CD4-positive, alpha-beta T cell treated with Interleukin-6 at 100 ng/mL for 8 hours (primary cell): ENCODE measurements at regions not wholly inside any gene's neighbourhood (a gene's known extent, or its start where the extent isn't known, plus 50 kb on each side); places are given as distances from the start of the nearest gene placed in this dataset.
A peak's percentile ranks its signal among the peaks of the same experiment; 100 is the strongest.
"Not testable (repeated sequence)": the region's sequence is repeated elsewhere in the genome, so short reads cannot be mapped to it uniquely, and the experiment has no call there.

Source experiments
- DNase-seq: peaks from one replicate; pipeline ENCODE4 v3.0.0-alpha.2; 2020; ENCODE audit warnings: mixed read lengths, low spot score

DNA sequence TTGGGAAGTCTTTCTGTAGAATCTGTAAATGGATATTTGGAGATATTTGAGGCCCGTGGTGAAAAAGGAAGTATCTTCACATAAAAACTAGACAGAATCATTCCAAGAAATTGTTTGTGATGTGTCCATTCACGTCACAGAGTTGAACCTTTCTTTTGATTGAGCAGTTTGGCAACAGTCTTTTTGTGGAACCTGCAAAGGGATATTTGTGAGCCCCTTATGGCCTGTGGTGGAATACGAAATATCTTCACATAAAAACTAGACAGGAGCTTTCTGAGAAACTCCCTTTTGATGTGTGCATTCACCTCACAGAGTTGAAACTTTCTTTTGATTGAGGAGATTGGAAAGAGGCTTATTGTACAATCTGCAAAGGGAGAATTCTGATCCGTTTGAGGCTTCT, 2980.4 kb downstream of the TUBA3C start:
- not testable (repeated sequence) for DNase-seq

DNA sequence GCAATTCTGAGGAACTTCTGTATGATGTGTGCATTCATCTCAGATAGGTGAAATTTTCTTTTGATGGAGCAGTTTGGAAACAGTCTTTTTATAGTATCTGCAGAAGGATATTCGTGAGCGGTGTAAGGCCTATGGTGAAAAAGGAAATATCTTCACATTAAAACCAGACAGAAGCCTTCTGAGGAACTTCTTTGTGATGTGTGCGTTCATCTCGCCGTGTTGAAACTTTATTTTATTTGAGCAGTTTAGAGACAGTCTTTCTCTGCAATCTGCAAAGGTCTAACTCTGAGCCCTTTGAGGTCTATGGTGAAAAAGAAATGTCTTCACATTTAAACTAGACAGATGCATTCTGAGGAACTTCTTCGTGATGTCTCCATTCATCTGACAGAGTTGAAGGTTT, 3021.0 kb downstream of the TUBA3C start:
- not testable (repeated sequence) for DNase-seq

DNA sequence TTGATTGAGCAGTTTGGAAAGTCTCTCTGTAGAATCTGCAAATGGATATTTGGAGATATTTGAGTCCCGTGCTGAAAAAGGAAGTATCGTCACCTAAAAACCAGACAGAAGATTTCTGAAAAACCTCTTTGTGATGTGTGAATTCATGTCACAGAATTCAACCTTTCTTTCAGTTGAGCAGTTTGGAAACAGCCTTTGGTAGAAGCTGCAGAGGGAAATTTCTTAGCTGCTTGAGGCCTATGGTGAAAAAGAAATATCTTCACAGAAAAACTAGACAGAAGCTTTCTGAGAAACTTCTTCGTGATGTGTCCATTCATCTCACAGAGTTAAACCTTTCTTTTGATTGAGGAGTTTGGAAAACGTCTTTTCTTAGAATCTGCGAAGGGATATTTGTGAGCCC, 3022.7 kb downstream of the TUBA3C start:
- DNase-seq, result not testable (repeated sequence)

DNA sequence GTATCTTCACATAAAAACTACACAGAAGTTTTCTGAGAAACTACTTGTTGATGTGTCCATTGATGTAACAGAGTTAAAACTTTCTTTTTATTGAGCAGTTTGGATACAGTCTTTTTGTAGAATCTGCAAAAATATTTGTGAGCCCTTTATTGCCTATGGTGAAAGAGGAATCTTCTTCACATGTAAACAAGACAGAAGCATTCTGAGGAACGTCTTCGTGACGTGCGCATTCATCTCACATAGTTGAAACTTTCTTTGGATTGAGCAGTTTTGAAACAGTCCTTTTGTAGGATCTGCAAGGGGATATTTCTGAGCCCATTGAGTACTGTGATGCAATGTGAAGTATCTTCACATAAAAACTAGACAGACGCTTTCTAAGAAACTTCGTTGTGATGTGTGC, 3023.6 kb downstream of the TUBA3C start:
- DNase-seq, result not testable (repeated sequence)

DNA sequence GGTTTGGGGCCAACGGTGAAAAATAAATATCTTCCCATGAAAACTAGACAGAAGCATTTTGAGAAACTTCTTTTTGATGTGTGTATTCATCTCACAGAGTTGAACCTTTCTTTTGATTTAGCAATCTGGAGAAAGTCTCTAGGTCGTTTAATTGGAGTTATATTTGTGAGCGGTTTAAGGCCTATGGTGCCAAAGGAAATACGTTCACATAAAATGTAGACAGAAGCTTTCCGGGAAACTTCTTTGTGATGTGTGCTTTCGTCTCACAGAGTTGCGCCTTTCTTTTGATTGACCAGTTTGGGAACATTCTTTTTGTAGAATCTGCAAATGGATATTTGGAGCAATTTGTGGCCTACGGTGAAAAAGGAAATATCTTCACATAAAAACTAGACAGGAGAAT, 3028.8 kb downstream of the TUBA3C start:
- DNase-seq, result not testable (repeated sequence)

DNA sequence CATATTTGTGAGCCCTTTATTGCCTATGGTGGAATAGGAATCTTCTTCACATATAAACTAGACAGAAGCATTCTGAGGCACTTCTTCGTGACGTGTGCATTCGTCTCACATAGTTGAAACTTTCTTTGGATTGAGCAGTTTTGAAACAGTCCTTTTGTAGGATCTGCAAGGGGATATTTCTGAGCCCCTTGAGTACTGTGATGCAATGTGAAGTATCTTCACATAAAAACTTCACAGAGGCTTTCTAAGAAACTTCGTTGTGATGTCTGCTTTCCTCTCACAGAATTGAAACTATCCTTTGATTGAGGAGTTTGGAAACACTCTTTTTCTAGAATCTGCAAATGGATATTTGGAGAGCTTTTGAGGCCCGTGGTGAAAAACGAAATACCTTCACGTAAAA, 3030.3 kb downstream of the TUBA3C start:
- DNase-seq, result not testable (repeated sequence)

DNA sequence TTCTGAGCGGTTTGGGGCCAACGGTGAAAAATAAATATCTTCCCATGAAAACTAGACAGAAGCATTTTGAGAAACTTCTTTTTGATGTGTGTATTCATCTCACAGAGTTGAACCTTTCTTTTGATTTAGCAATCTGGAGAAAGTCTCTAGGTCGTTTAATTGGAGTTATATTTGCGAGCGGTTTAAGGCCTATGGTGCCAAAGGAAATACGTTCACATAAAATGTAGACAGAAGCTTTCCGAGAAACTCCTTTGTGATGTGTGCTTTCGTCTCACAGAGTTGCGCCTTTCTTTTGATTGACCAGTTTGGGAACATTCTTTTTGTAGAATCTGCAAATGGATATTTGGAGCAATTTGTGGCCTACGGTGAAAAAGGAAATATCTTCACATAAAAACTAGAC, 3032.2 kb downstream of the TUBA3C start:
- not testable (repeated sequence) for DNase-seq

DNA sequence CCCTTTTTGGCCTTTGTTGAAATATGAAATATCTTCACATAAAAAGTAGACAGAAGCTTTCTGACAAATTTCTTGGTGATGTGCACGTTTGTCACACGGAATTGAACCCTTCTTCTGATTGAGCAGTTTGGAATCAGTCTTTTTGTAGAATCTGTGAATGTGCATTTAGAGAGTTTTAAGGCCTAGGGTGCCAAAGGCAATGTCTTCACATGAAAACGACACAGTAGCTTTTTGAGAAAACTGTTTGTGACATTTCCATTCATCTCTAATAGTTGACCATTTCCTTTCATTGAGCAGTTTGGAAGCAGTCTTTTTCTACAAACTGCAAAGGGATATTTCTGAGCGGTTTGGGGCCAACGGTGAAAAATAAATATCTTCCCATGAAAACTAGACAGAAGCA, 3036.0 kb downstream of the TUBA3C start:
- not testable (repeated sequence) for DNase-seq

DNA sequence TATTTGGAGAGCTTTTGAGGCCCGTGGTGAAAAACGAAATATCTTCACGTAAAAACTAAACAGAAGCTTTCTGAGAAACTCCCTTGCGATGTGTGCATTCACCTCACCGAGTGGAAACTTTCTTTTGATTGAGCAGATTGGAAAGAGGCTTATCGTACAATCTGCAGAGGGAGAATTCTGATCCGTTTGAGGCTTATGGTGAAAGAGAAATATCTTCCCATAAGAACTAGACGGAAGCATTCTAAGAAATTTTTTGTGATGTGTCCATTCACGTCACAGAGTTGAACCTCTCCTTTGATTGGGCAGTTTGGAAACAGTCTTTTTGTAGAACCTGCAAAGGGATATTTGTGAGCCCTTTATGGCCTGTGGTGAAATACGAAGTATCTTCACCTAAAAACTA, 3040.3 kb downstream of the TUBA3C start:
- DNase-seq, result peak; percentile 4

DNA sequence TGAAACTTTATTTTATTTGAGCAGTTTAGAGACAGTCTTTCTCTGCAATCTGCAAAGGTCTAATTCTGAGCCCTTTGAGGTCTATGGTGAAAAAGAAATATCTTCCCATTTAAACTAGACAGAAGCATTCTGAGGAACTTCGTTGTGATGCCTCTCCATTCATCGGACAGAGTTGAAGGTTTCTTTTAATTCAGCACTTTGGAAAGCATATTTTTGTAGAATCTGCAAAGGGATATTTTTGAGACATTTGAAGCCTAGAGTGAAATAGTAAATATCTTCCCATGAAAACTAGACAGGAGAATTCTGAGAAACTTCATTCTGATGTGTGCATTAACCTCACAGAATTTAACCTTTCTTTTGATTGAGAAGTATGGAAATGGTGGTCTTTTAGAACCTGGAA, 3044.8 kb downstream of the TUBA3C start:
- DNase-seq, result not testable (repeated sequence)

DNA sequence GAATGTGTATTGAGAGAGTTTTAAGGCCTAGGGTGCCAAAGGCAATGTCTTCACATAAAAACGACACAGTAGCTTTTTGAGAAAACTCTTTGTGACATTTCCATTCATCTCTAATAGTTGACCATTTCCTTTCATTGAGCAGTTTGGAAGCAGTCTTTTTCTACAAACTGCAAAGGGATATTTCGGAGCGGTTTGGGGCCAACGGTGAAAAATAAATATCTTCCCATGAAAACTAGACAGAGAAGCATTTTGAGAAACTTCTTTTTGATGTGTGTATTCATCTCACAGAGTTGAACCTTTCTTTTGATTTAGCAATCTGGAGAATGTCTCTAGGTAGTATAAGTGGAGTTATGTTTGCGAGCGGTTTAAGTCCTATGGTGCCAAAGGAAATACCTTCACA, 3052.9 kb downstream of the TUBA3C start:
- not testable (repeated sequence) for DNase-seq

DNA sequence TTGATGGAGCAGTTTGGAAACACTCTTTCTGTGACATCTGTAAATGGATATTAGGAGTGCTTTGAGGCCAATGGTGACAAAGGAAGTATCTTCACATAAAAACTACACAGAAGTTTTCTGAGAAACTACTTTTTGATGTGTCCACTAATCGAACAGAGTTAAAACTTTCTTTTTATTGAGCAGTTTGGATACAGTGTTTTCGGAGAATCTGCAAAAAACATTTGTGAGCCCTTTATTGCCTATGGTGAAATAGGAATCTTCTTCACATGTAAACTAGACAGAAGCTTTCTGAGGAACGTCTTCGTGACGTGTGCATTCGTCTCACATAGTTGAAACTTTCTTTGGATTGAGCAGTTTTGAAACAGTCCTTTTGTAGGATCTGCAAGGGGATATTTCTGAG, 3068.2 kb downstream of the TUBA3C start:
- DNase-seq, result not testable (repeated sequence)
